PC-3 (cell line): ENCODE measurements at regions not wholly inside any gene's neighbourhood (a gene's known extent, or its start where the extent isn't known, plus 50 kb on each side); places are given as distances from the start of the nearest gene placed in this dataset.

Experiments used
- ATAC-seq: fragments of 200-7000 bp; cut with Tn5 transposase; 2 replicates; pipeline ENCODE4 v1.9.1; 2020; ENCODE audit warnings: mild to moderate bottlenecking, moderate library complexity
- BruUV-seq: library from RNA; stranded (reverse); fragments of 400-500 nt; replicated peaks from 2 replicates; lab custom pipeline; 2021; lab: Mats Ljungman, UMichigan
- CTCF ChIA-PET: fragments of 300-600 bp; sonication (Branson Sonifier 250); formaldehyde crosslinking; loops from one replicate; lab custom pipeline; 2022; ENCODE audit warnings: antibody characterized with exemption; lab: Charles Lee
- POLR2A ChIA-PET: fragments of 300-600 bp; sonication (Branson Sonifier 250); formaldehyde crosslinking; loops from one replicate; lab custom pipeline; 2022; ENCODE audit warnings: antibody characterized with exemption; ENCODE audit not compliant: unreplicated experiment; lab: Charles Lee
- DNase-seq: peaks from one replicate; pipeline ENCODE4 v3.0.0-alpha.2; 2015
- H2AFZ ChIP-seq: fragments of 300-600 bp; sonication (generic); 2 replicates; pipeline ENCODE4 v1.6.0; 2016; ENCODE audit warnings: antibody characterized with exemption, low read length
- H3F3A ChIP-seq: fragments of 300-600 bp; sonication (generic); one replicate; pipeline ENCODE4 v1.6.0; 2017; ENCODE audit warnings: antibody characterized with exemption, low read length, control low read depth, mild to moderate bottlenecking; ENCODE audit not compliant: unreplicated experiment
- H3K27ac ChIP-seq: fragments of 300-600 bp; sonication (generic); 2 replicates; pipeline ENCODE4 v1.5.1; 2016; ENCODE audit warnings: mild to moderate bottlenecking, low read length
- H3K27me3 ChIP-seq: fragments of 300-600 bp; sonication (generic); 2 replicates; pipeline ENCODE4 v1.6.1; 2016; ENCODE audit warnings: low read length, mixed read lengths
- H3K36me3 ChIP-seq: fragments of 300-600 bp; sonication (generic); 2 replicates; pipeline ENCODE4 v1.6.1; 2016; ENCODE audit warnings: low read depth, mixed run types, low read length, mixed read lengths
- H3K4me1 ChIP-seq: fragments of 300-600 bp; sonication (generic); 2 replicates; pipeline ENCODE4 v1.5.1; 2016; ENCODE audit warnings: low read length; ENCODE audit not compliant: insufficient read depth
- H3K4me2 ChIP-seq: fragments of 300-600 bp; sonication (generic); 2 replicates; pipeline ENCODE4 v1.6.0; 2016; ENCODE audit warnings: low read length
- H3K4me3 ChIP-seq: fragments of 300-600 bp; sonication (generic); 2 replicates; pipeline ENCODE4 v1.5.1; 2016; ENCODE audit warnings: mild to moderate bottlenecking, low read length, mixed read lengths
- H3K79me2 ChIP-seq: fragments of 300-600 bp; sonication (generic); 2 replicates; pipeline ENCODE4 v1.6.1; 2017; ENCODE audit warnings: low read length, mixed read lengths
- H3K9ac ChIP-seq: fragments of 300-600 bp; sonication (generic); 2 replicates; pipeline ENCODE4 v1.6.0; 2016; ENCODE audit warnings: mild to moderate bottlenecking, low read length
- H3K9me2 ChIP-seq: fragments of 300-600 bp; sonication (generic); replicated peaks from 2 replicates; pipeline ENCODE4 v1.6.1; 2016; ENCODE audit warnings: mixed run types, low read length, mixed read lengths
- H3K9me3 ChIP-seq: fragments of 300-600 bp; sonication (generic); 2 replicates; pipeline ENCODE4 v1.6.1; 2016; ENCODE audit warnings: low read length, mixed read lengths
- H4K20me1 ChIP-seq: fragments of 300-600 bp; sonication (generic); 2 replicates; pipeline ENCODE4 v1.6.1; 2016; ENCODE audit warnings: low read length, mixed read lengths
- CTCF ChIP-seq: fragments of 300-600 bp; sonication (generic); conservative IDR thresholded peaks from 2 replicates; pipeline ENCODE4 v1.5.1; 2017; ENCODE audit warnings: antibody characterized with exemption, low read depth, mild to moderate bottlenecking, low read length
- EZH2 ChIP-seq: fragments of 300-600 bp; sonication (generic); IDR thresholded peaks from one replicate; pipeline ENCODE4 v1.6.1; 2017; ENCODE audit warnings: antibody characterized with exemption, mild to moderate bottlenecking, low read length; ENCODE audit not compliant: unreplicated experiment
- EZH2phosphoT487 ChIP-seq: fragments of 300-600 bp; sonication (generic); IDR thresholded peaks from 2 replicates; pipeline ENCODE4 v1.6.1; 2018; ENCODE audit warnings: mild to moderate bottlenecking, antibody characterized with exemption, low read length, borderline replicate concordance
- intact Hi-C: fragments of 100-400 bp; cut with micrococcal nuclease; formaldehyde crosslinking; loops from 2 replicates; pipeline ENCODE4 v1.9.0; 2023

GRCh38 chr2:58895857-58896256 is 654.7 kb upstream of the FANCL start:
- H3F3A ChIP-seq: no peaks in the 10 kb centered on the region
- H3K27ac ChIP-seq: no peak overlapping the region
- H3K4me3 ChIP-seq: no peak overlapping the region
- H3K27me3 ChIP-seq: peaks cover 75% of the 10 kb centered on the region
- H4K20me1 ChIP-seq: no peaks in the 10 kb centered on the region
- no peaks in the 10 kb centered on the region for H3K79me2 ChIP-seq
- H3K4me1 ChIP-seq: no peaks in the 10 kb centered on the region
- no peak overlapping the region for H3K4me2 ChIP-seq
- ChIA-PET POLR2A (no interaction called here), CTCF (no interaction called here)
- no peak for ATAC-seq
- TF ChIP-seq EZH2: no peak
- no peak for TF ChIP-seq EZH2phosphoT487
- TF ChIP-seq CTCF: no peak
- no peak for DNase-seq
- H2AFZ ChIP-seq: no peak overlapping the region
- intact Hi-C loops: no loop called here
- H3K9me2 ChIP-seq: no peaks in the 10 kb centered on the region
- H3K36me3 ChIP-seq: no peaks in the 10 kb centered on the region
- no peaks in the 10 kb centered on the region for H3K9me3 ChIP-seq
- no TSS peak for BruUV-seq
- no peak overlapping the region for H3K9ac ChIP-seq

GRCh38 chr2:58893656-58894351 is 652.7 kb upstream of the FANCL start:
- no peaks in the 10 kb centered on the region for H4K20me1 ChIP-seq
- peaks cover 55% of the 10 kb centered on the region for H3K27me3 ChIP-seq
- no peaks in the 10 kb centered on the region for H3K36me3 ChIP-seq
- no TSS peak for BruUV-seq
- H3K4me1 ChIP-seq: no peaks in the 10 kb centered on the region
- ChIA-PET POLR2A (no interaction called here), CTCF (no interaction called here)
- no peak overlapping the region for H3K9ac ChIP-seq
- no peaks in the 10 kb centered on the region for H3F3A ChIP-seq
- H3K4me2 ChIP-seq: no peak overlapping the region
- H3K9me3 ChIP-seq: no peaks in the 10 kb centered on the region
- no peak for TF ChIP-seq EZH2
- no peak for TF ChIP-seq CTCF
- no peak for TF ChIP-seq EZH2phosphoT487
- no peak overlapping the region for H2AFZ ChIP-seq
- H3K79me2 ChIP-seq: no peaks in the 10 kb centered on the region
- no peak for DNase-seq
- H3K9me2 ChIP-seq: no peaks in the 10 kb centered on the region
- no peak overlapping the region for H3K27ac ChIP-seq
- H3K4me3 ChIP-seq: no peak overlapping the region
- intact Hi-C loops: no loop called here
- no peak for ATAC-seq

DNA sequence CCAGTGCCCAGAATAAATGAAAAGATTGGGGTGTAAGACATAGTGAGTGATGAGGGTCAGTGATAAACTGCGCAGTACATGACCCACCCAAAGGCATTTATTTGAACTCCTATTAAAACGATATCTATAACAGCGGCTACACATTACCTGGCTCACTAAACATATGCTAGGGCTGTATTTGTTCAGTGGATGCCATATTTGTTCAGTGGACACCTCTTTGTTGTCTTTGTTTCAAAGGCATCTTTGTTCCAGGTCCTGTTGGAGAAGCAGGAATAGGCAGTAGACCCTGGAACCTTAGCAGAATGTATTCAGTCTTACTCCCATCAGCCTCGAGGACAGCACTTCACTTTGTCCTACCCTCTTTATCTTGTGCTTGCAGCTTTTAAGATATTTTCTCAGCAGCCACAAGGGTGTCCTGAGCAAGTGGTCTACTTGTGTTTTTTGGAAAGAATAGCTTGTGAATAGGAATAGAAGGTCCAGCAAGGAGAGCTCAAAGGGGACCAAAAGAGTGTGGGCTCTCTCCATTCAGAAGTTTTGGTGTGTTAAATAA is 650.8 kb upstream of the FANCL start:
- Histone ChIP-seq H3F3A (no peaks in the 10 kb centered on the region), H2AFZ (no peak overlapping the region), H3K9ac (no peak overlapping the region), H3K9me3 (no peaks in the 10 kb centered on the region), H3K4me1 (no peaks in the 10 kb centered on the region), H3K36me3 (no peaks in the 10 kb centered on the region), H3K4me2 (no peak overlapping the region), H3K79me2 (no peaks in the 10 kb centered on the region), H3K4me3 (no peak overlapping the region), H3K27me3 (peaks cover 51% of the 10 kb centered on the region), H4K20me1 (no peaks in the 10 kb centered on the region), H3K27ac (no peak overlapping the region), H3K9me2 (no peaks in the 10 kb centered on the region)
- DNase-seq: no peak
- no peak for TF ChIP-seq EZH2
- TF ChIP-seq EZH2phosphoT487: no peak
- no peak for TF ChIP-seq CTCF
- BruUV-seq: no TSS peak
- ChIA-PET CTCF (no interaction called here), POLR2A (no interaction called here)
- ATAC-seq: no peak
- intact Hi-C loops: no loop called here
